ENCODE measurements at regions not wholly inside any gene's neighbourhood (a gene's known extent, or its start where the extent isn't known, plus 50 kb on each side); places are given as distances from the start of the nearest gene placed in this dataset.

- no peak for DNase-seq
- H3K27ac ChIP-seq (ENCODE audit: low read depth in 2 of 2, low read length in 1 of 2), result no peak overlapping the region
These were observed 205.4 kb downstream of the SNX18 start for GRCh38 chr5:54722846-54723433.

More at GRCh38 chr5:54722846-54723433, 205.4 kb downstream of the SNX18 start:
- WGBS (ENCODE audit: low lambda C conversion rate), result 60% methylated on average over 6 of the region's 6 CpGs
- TF ChIP-seq PBX3 (IDR thresholded peaks at IDR 0.05) (no peak), RXRA (IDR thresholded peaks at IDR 0.05; ENCODE audit: borderline replicate concordance, low read depth) (no peak), YY1 (IDR thresholded peaks at IDR 0.05; ENCODE audit: low read depth) (no peak), TAF1 (IDR thresholded peaks at IDR 0.05; ENCODE audit: borderline replicate concordance, low read depth, low read length) (no peak), FOSL2 (IDR thresholded peaks at IDR 0.05; ENCODE audit: borderline replicate concordance, low read depth) (no peak), RFX5 (IDR thresholded peaks at IDR 0.05; ENCODE audit: low read length) (no peak), MXI1 (IDR thresholded peaks at IDR 0.05; ENCODE audit: low read depth, low read length) (no peak), ELF1 (IDR thresholded peaks at IDR 0.05) (no peak), TEAD4 (IDR thresholded peaks at IDR 0.05; ENCODE audit: borderline replicate concordance, insufficient read depth) (no peak), SIN3A (IDR thresholded peaks at IDR 0.05; ENCODE audit: borderline replicate concordance, low read depth, low read length) (no peak), FOXJ3 (CRISPR knock-in tag; IDR thresholded peaks at IDR 0.05) (no peak), GABPA (IDR thresholded peaks at IDR 0.05; ENCODE audit: low read depth) (no peak), RAD21 (IDR thresholded peaks at IDR 0.05; ENCODE audit: low read length) (no peak), SMC3 (IDR thresholded peaks at IDR 0.05; ENCODE audit: low read depth, low read length) (no peak), EZH2phosphoT487 (IDR thresholded peaks at IDR 0.05; ENCODE audit: borderline replicate concordance, low read depth) (no peak), NFIC (IDR thresholded peaks at IDR 0.05; ENCODE audit: borderline replicate concordance) (no peak), JUND (IDR thresholded peaks at IDR 0.05) (no peak), MAX (IDR thresholded peaks at IDR 0.05; ENCODE audit: low read depth) (no peak)
- TF ChIP-seq, protein P1, sequence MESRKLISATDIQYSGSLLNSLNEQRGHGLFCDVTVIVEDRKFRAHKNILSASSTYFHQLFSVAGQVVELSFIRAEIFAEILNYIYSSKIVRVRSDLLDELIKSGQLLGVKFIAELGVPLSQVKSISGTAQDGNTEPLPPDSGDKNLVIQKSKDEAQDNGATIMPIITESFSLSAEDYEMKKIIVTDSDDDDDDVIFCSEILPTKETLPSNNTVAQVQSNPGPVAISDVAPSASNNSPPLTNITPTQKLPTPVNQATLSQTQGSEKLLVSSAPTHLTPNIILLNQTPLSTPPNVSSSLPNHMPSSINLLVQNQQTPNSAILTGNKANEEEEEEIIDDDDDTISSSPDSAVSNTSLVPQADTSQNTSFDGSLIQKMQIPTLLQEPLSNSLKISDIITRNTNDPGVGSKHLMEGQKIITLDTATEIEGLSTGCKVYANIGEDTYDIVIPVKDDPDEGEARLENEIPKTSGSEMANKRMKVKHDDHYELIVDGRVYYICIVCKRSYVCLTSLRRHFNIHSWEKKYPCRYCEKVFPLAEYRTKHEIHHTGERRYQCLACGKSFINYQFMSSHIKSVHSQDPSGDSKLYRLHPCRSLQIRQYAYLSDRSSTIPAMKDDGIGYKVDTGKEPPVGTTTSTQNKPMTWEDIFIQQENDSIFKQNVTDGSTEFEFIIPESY (IDR thresholded peaks at IDR 0.05; ENCODE audit: borderline replicate concordance, low read depth), result no peak
- TF ChIP-seq, protein P2, sequence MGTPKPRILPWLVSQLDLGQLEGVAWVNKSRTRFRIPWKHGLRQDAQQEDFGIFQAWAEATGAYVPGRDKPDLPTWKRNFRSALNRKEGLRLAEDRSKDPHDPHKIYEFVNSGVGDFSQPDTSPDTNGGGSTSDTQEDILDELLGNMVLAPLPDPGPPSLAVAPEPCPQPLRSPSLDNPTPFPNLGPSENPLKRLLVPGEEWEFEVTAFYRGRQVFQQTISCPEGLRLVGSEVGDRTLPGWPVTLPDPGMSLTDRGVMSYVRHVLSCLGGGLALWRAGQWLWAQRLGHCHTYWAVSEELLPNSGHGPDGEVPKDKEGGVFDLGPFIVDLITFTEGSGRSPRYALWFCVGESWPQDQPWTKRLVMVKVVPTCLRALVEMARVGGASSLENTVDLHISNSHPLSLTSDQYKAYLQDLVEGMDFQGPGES (IDR thresholded peaks at IDR 0.05; ENCODE audit: low read depth, low read length), result no peak
- no peaks in the 10 kb centered on the region for H3K9me2 ChIP-seq
- no peaks in the 10 kb centered on the region for H3K79me2 ChIP-seq (ENCODE audit: insufficient read depth)
- ChIA-PET CTCF (no interaction called here), POLR2A (no interaction called here)
- no peak overlapping the region for H3K9ac ChIP-seq
- peaks cover 5% of the 10 kb centered on the region; the same call in 1 of the 2 replicates for H3K27me3 ChIP-seq (ENCODE audit: insufficient read depth)
- H3F3A ChIP-seq (replicated peaks; ENCODE audit: insufficient read depth), result no peaks in the 10 kb centered on the region
- H3K4me1 ChIP-seq (ENCODE audit: control insufficient read depth in 1 of 2, insufficient read depth in 2 of 2, low read depth in 1 of 2, low read length in 1 of 2), result peaks cover 8 to 21% of the 10 kb centered on the region in 2 experiments; a peak in 3 of 4 replicates
- no peaks in the 10 kb centered on the region for H4K20me1 ChIP-seq (ENCODE audit: insufficient read depth)
- no peaks in the 10 kb centered on the region for H3K36me3 ChIP-seq (replicated peaks in 1 of 2; ENCODE audit: control insufficient read depth in 1 of 2, insufficient read depth in 2 of 2, low read length in 1 of 2)
- no peak overlapping the region for H3K4me2 ChIP-seq
- no peak overlapping the region for H2AFZ ChIP-seq (ENCODE audit: low read depth)
- no peak overlapping the region for H3K4me3 ChIP-seq (ENCODE audit: low read depth in 2 of 2, low read length in 1 of 2)
- no peaks in the 10 kb centered on the region for H3K9me3 ChIP-seq

All from SK-N-SH (cell line).